ENCODE measurements at regions not wholly inside any gene's neighbourhood (a gene's known extent, or its start where the extent isn't known, plus 50 kb on each side); places are given as distances from the start of the nearest gene placed in this dataset.
A peak's percentile ranks its signal among the peaks of the same experiment; 100 is the strongest.

DNA sequence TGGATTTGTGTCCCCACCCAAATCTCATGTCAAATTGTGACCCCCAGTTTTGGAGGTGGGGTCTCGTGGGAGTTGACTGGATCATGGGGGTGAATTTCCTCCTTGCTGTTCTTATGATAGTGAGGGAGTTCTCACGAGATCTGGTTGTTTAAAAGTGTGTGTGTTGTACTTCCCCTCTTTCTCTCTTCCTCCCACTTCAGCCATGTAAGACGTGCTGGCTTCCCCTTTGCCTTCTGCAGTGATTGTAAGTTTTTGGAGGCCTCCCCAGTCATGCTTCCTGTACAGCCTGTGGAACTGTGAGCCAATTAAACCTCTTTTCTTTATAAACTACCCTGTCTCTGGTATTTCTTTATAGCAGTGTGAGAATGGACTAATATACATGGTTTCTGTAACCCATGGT lies 64.6 kb downstream of the RHOU start:
- no peaks in the 10 kb centered on the region for H3K27me3 ChIP-seq (ENCODE audit: control insufficient read depth in 4 of 4, insufficient read depth in 4 of 4, low read length in 3 of 4)
- H3K9ac ChIP-seq (ENCODE audit: low read depth in 1 of 2, low read length in 2 of 2): no peak overlapping the region
- no peaks in the 10 kb centered on the region for H3K36me3 ChIP-seq (ENCODE audit: control insufficient read depth in 4 of 4, insufficient read depth in 3 of 4, low read depth in 1 of 4, low read length in 3 of 4)
- H3K4me1 ChIP-seq (ENCODE audit: control insufficient read depth in 4 of 4, insufficient read depth in 4 of 4, low read length in 3 of 4): peaks cover 4 to 14% (median 8%) of the 10 kb centered on the region in 4 donors
- no peak for TF ChIP-seq RXRA (IDR thresholded peaks at IDR 0.05)
- TF ChIP-seq, protein P1, sequence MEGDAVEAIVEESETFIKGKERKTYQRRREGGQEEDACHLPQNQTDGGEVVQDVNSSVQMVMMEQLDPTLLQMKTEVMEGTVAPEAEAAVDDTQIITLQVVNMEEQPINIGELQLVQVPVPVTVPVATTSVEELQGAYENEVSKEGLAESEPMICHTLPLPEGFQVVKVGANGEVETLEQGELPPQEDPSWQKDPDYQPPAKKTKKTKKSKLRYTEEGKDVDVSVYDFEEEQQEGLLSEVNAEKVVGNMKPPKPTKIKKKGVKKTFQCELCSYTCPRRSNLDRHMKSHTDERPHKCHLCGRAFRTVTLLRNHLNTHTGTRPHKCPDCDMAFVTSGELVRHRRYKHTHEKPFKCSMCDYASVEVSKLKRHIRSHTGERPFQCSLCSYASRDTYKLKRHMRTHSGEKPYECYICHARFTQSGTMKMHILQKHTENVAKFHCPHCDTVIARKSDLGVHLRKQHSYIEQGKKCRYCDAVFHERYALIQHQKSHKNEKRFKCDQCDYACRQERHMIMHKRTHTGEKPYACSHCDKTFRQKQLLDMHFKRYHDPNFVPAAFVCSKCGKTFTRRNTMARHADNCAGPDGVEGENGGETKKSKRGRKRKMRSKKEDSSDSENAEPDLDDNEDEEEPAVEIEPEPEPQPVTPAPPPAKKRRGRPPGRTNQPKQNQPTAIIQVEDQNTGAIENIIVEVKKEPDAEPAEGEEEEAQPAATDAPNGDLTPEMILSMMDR (IDR thresholded peaks at IDR 0.05; ENCODE audit: low read depth, low read length, missing input control): no peak
- TF ChIP-seq, protein P2, sequence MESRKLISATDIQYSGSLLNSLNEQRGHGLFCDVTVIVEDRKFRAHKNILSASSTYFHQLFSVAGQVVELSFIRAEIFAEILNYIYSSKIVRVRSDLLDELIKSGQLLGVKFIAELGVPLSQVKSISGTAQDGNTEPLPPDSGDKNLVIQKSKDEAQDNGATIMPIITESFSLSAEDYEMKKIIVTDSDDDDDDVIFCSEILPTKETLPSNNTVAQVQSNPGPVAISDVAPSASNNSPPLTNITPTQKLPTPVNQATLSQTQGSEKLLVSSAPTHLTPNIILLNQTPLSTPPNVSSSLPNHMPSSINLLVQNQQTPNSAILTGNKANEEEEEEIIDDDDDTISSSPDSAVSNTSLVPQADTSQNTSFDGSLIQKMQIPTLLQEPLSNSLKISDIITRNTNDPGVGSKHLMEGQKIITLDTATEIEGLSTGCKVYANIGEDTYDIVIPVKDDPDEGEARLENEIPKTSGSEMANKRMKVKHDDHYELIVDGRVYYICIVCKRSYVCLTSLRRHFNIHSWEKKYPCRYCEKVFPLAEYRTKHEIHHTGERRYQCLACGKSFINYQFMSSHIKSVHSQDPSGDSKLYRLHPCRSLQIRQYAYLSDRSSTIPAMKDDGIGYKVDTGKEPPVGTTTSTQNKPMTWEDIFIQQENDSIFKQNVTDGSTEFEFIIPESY (IDR thresholded peaks at IDR 0.05): no peak
- TF ChIP-seq, protein P3, sequence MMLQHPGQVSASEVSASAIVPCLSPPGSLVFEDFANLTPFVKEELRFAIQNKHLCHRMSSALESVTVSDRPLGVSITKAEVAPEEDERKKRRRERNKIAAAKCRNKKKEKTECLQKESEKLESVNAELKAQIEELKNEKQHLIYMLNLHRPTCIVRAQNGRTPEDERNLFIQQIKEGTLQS (IDR thresholded peaks at IDR 0.05): no peak
- TF ChIP-seq RAD21 (IDR thresholded peaks at IDR 0.05): no peak
- TF ChIP-seq, protein P4, sequence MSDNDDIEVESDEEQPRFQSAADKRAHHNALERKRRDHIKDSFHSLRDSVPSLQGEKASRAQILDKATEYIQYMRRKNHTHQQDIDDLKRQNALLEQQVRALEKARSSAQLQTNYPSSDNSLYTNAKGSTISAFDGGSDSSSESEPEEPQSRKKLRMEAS (IDR thresholded peaks at IDR 0.05): no peak
- no peak for TF ChIP-seq NR2F2 (IDR thresholded peaks at IDR 0.05)
- no peak for TF ChIP-seq HNF4A (conservative IDR thresholded peaks at IDR 0.05)
- TF ChIP-seq SP1 (IDR thresholded peaks at IDR 0.05): no peak
- no peak overlapping the region for H3K27ac ChIP-seq (ENCODE audit: low read depth in 1 of 2, low read length in 2 of 2)
- WGBS: 67% methylated on average over 3 of the region's 3 CpGs
- H3K4me3 ChIP-seq (ENCODE audit: low read depth in 1 of 3, low read length in 3 of 3): no peak overlapping the region
- DNase-seq (ENCODE audit: low spot score): no peak
- H3K9me3 ChIP-seq (ENCODE audit: control insufficient read depth in 4 of 4, low read length in 3 of 4): no peaks in the 10 kb centered on the region

DNA sequence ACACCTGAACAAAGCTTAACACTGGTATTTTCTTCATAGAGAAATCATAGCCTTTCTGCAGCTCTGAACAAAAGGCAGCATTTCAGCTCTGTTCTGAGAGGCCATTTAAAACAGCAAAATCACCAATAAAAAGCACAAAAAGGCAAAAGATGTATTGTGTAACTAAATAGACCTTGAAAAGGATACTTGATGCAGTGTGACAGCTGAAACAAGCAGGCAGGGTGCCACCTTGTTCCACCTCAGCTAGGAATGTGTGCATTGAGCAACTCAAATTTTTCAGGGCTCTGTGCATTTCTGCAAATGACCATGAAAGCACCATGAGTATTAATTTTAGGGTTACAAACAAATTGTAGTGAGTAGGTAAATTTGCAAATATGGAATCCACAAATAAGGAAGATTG lies 65.8 kb downstream of the RHOU start:
- H3K4me3 ChIP-seq (ENCODE audit: low read depth in 1 of 3, low read length in 3 of 3): no peak overlapping the region
- H3K4me1 ChIP-seq (ENCODE audit: control insufficient read depth in 4 of 4, insufficient read depth in 4 of 4, low read length in 3 of 4): peaks cover 4 to 14% (median 8%) of the 10 kb centered on the region in 4 donors
- TF ChIP-seq, protein P3 (IDR thresholded peaks at IDR 0.05): no peak
- peak in 1 of 2 donors; percentile 8 for TF ChIP-seq HNF4A (conservative IDR thresholded peaks at IDR 0.05)
- H3K36me3 ChIP-seq (ENCODE audit: control insufficient read depth in 4 of 4, insufficient read depth in 3 of 4, low read depth in 1 of 4, low read length in 3 of 4): no peaks in the 10 kb centered on the region
- no peaks in the 10 kb centered on the region for H3K9me3 ChIP-seq (ENCODE audit: control insufficient read depth in 4 of 4, low read length in 3 of 4)
- H3K9ac ChIP-seq (ENCODE audit: low read depth in 1 of 2, low read length in 2 of 2): no peak overlapping the region
- no peaks in the 10 kb centered on the region for H3K27me3 ChIP-seq (ENCODE audit: control insufficient read depth in 4 of 4, insufficient read depth in 4 of 4, low read length in 3 of 4)
- no peak overlapping the region for H3K27ac ChIP-seq (ENCODE audit: low read depth in 1 of 2, low read length in 2 of 2)
- DNase-seq (ENCODE audit: low spot score): no peak

DNA sequence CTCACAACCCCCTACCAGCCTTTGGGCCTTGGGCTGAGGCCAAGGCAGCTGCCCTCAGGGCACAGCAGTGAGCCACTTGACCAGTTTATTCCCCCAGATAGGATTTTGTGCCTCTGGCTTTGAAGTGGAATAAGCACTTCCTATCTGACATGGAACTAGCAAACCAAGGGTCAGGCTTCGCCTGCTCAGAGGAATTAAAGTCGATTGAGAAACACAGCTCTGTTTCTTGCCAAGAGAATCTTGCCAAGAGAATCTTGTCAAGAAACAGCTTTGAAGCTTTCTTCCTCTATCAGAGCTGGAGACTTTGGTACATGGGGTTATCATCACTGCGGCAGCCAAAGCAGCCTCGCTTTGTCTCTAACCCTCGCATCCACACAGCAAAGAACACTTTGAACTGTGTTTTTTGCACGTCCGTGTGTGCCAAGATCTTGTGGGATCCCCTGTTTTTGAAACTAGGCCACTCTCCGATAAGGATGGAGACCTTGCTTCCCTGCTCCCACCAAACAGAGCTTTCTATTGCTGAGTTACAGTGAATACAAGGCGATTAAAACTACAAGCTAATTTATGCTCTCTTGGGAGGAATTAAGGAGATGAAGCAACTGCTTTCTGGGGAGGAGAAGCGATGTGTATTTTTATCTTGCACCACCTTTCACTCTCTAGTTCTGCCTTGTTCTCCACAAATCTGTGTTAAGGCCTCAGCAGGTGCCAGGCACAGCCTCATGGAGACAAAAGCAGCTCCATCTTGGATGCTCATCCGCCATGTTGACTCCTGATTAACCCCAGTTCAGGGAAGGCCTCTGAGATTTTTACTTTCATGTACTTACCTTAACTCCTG lies 67.3 kb downstream of the RHOU start:
- no peak overlapping the region for H3K27ac ChIP-seq (ENCODE audit: low read depth in 1 of 2, low read length in 2 of 2)
- H3K9me3 ChIP-seq (ENCODE audit: control insufficient read depth in 4 of 4, low read length in 3 of 4): no peaks in the 10 kb centered on the region
- H3K4me3 ChIP-seq (ENCODE audit: low read depth in 1 of 3, low read length in 3 of 3): no peak overlapping the region
- 71% methylated on average over 11 of the region's 11 CpGs for WGBS
- no peak for DNase-seq (ENCODE audit: low spot score)
- H3K4me1 ChIP-seq (ENCODE audit: control insufficient read depth in 4 of 4, insufficient read depth in 4 of 4, low read length in 3 of 4): peaks cover 4 to 14% (median 8%) of the 10 kb centered on the region in 4 donors
- H3K36me3 ChIP-seq (ENCODE audit: control insufficient read depth in 4 of 4, insufficient read depth in 3 of 4, low read depth in 1 of 4, low read length in 3 of 4): no peaks in the 10 kb centered on the region
- no peak overlapping the region for H3K9ac ChIP-seq (ENCODE audit: low read depth in 1 of 2, low read length in 2 of 2)
- H3K27me3 ChIP-seq (ENCODE audit: control insufficient read depth in 4 of 4, insufficient read depth in 4 of 4, low read length in 3 of 4): no peaks in the 10 kb centered on the region
- TF ChIP-seq, protein P1 (IDR thresholded peaks at IDR 0.05; ENCODE audit: low read depth, low read length, missing input control): no peak
- TF ChIP-seq JUND (IDR thresholded peaks at IDR 0.05): no peak
- no peak for TF ChIP-seq RXRA (IDR thresholded peaks at IDR 0.05)
- TF ChIP-seq, protein P3 (IDR thresholded peaks at IDR 0.05): no peak
- TF ChIP-seq, protein P2 (IDR thresholded peaks at IDR 0.05): no peak
- no peak for TF ChIP-seq EGR1 (IDR thresholded peaks at IDR 0.05; ENCODE audit: low read depth in 2 of 2)
- no peak for TF ChIP-seq HNF4G (IDR thresholded peaks at IDR 0.05)
- TF ChIP-seq GABPA (IDR thresholded peaks at IDR 0.05 in 1 of 2, conservative IDR thresholded peaks at IDR 0.05 in 1 of 2): no peak
- TF ChIP-seq FOXA2 (IDR thresholded peaks at IDR 0.05): no peak
- TF ChIP-seq TAF1 (conservative IDR thresholded peaks at IDR 0.05): no peak
- TF ChIP-seq, protein P4 (IDR thresholded peaks at IDR 0.05): no peak
- no peak for TF ChIP-seq YY1 (IDR thresholded peaks at IDR 0.05)
- peak; percentile 8 for TF ChIP-seq SP1 (IDR thresholded peaks at IDR 0.05)

Data from liver (tissue), 8 donors.